ENCODE measurements at regions not wholly inside any gene's neighbourhood (a gene's known extent, or its start where the extent isn't known, plus 50 kb on each side); places are given as distances from the start of the nearest gene placed in this dataset.

DNA sequence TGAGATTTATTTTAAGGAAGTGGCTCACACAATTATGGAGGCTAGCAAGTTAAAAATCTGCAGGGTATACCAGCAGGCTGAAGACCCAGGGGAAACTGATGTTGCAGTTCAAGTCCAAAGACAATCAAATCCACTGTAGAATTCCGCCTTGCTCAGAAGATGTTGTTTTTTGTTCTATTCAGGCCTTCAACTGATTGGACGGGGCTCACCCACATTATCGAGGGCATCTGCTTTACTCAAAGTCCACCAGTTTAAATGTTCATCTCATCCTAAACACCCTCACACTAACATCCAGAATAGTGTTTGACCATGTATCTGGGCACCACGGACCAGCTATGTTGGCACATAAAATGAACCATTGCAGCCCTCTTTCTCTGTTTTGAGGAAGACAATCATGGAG is 211.2 kb upstream of the GPR26 start:
- DNase-seq (ENCODE audit: low spot score): no peak

DNA sequence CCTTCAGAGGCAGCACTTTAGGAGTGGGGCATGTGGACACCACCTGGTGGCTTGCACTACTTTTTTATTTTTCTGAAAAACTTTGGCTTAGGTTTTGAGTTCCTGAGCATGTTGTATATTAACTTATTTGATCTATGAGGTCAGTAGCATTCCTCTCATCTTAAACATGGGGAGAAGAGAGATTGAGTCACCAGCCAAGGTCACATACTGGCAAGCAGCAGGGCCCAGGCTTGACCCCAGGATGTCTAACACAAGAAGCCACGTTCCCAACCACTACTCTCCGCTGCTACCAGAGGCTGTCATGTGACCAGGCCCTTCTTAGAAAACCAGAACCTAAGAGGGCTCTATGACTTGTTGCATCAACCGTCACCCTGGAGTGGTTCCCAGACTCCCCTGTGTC is 210.3 kb upstream of the GPR26 start:
- DNase-seq (ENCODE audit: low spot score): no peak

DNA sequence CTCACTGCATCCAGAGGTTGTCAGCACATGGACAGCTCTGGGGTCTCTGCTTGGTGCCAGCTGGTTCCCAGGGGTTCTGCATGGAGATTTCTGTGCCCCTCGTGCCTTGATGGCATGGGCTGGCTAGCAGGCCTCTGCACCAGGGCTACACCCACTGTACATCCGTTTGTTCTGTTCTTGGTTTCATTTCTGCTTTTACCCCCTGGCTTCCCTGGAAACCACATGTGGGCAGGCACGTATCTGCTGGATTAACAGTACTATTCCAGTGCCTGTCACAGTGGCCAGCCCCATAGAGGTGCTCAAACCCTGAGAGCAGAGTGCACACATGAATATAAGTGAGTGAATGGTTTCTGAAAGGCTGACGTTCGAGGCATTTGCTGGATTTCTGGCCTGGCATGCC is 207.2 kb upstream of the GPR26 start:
- no peak for DNase-seq (ENCODE audit: low spot score)

DNA sequence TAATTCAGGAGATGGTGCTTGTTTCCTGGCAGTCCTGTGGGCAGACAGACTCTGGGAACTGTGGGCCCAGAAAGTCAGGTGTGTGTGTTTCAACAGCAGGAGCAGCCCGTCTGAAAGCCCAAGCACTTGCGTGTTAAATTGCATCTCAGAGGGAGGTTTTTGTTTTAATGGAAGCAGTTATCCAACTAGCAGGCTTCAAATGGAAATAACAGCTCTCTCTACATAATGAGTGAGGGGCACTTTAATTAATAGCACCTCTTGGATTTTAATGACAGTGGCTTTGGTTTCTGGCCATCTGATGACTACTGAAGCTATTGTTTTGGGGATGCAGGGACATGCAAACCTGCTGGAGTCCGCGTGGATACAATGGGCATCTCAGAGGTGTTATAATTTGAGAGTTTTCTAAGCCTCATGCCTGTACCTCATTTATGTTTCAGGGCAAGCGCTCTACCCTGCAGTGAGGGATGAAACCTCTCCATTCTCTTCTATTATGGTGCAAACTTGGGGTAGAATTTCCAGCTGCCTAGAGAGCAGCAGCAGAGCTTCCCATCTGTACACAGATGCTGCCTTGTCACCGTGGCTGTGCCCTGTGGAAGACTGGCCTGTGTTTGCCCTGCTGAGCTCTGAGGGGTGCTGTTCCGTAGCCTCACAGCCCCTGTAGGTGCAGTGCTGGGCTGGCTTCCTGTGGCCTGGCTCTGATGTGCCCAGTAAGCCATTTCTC is 206.6 kb upstream of the GPR26 start:
- no peak for DNase-seq (ENCODE audit: low spot score)

DNA sequence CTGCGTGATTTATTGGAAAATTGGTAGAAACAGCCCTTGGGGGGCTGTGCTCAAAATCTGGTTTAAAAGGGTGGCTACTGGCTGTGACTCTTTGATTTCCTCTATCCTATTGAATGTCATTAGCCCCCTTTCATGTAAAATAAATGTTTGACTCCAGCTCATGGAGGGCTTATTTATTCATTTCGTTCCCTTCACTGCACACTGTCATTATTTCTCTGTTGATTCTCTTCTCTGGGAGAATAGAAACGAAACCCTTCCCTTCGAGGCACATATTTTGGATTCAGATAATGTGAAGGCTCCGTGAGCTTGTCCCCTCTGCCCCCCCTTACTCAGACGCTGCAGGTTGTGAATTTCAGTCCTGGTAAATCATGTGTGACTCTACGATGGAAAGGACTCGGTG is 203.9 kb upstream of the GPR26 start:
- no peak for DNase-seq (ENCODE audit: low spot score)

DNA sequence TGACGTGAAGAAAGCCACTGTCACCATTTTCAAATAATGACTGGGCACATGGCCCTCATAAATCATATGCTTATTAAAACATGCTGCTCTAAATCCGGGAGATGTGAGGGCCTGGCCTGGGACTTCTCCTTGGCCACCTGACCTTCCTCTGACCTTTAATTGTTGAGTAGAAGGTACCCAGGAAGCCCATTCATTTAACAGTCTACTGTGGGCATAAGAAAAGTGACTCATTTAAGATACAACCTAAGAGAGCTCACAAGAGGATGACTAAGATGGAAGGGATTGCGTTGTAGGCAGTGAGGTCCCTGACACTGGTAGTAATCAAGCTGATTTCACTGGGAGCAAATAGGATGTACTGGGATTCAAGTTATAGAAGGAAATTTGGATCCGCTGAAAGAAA is 203.4 kb upstream of the GPR26 start:
- DNase-seq (ENCODE audit: low spot score): no peak

DNA sequence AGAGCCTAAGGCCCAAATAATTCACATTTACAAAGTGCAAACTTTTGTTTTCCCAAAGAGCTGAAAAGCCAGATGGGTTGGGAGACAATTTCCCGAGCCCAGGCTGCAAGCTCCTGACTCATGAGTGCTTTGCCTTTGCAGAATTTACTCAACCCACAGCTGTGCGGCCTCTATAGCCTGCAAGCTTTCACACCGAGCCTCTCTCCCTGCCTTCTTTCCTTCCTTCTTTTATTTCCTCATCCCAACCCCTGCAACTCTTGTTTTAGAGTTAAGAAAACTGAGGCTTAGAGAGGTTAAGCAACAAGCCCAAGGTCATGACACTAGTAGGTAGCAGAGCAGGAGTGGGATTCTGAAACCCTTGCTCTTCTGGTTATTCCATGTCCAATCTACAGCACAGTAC is 203.0 kb upstream of the GPR26 start:
- DNase-seq (ENCODE audit: low spot score): no peak

DNA sequence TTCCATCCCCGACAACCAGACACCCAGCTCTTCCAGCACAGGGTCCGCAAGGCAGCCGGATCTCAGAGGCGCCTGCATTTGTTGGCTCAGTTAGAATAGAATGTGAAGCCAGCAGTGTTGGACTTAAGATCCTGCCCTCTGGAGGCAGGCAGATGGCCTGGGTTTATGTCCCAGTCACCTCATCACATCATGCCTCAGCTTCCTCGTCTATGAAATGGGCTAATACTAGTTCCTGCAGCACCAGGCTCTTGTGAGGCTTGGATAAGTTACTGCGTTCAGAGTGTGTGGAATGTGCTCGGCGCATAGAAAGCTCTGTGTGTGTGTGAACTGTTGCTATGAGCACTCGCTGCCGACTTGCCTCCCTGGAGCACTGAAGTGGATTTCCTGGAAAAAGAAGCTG is 202.5 kb upstream of the GPR26 start:
- DNase-seq (ENCODE audit: low spot score): no peak

DNA sequence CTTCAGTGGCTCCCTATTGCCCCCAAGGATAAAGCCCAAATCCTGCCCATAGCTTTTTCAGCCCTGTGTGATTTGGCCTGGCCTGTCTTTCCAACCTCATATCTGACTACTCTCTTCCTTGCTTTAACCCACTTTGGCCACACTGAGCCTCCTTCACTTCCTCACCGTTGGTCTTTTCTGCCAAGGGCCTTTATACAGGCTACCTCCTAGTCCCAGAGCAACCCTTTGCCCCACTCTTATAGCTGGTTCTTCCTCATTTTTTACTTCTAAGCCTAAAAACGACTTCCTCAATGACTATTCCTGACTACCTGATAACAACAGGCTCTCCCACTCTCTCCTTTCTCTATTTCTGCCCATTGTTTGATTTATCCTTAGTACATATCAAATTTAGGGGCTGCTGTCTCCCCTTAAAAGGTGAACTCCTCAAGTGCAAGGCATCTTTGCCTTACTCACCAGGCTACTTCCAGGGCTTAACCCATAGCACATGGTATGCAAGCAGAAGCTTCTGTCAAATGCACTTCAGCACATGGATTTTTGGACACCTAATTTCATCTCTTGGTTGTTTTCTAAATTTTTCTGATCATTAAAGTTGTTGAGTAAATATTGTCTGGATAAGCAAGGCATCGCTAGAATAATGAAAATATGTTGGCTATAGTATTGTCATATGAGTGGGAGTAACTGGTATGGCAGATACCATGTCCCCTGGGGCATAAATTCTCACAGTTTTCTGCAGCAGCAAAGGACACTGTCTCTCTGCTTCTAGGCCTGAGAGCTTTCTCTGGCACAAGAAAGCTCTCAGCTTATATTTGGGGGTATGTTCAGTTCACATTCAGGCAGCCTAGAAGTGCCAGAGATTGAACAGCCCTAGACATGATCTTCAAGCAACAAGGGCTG is 201.5 kb upstream of the GPR26 start:
- DNase-seq (ENCODE audit: low spot score): no peak

DNA sequence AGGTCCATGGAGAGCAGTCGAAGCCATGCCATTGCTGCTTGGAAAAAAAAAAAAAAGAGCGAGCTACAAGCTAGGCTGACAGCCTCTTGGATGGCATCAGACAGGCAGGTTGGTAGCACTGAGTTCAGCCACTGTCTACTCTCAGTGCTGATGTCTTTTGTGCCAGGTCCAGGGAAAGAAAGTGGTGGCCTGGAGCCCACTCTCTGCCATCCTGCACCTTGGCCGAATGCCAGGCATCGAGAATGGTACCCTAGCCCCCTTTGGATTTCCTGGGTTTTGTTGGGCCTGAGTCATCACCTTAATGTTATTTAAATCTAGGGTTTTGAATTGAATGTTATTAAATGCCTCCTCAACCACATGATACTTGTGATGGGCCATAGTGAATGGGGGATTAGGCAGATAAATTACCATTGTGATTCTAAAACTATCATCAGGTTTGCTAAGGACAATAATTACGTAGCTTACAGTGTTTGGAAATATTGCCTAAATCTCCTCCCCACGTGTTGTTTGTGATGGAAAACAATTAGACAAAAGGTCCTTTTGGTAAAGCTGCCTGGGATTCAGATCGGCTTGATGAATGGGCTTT is 195.7 kb upstream of the GPR26 start:
- no peak for DNase-seq (ENCODE audit: low spot score)

DNA sequence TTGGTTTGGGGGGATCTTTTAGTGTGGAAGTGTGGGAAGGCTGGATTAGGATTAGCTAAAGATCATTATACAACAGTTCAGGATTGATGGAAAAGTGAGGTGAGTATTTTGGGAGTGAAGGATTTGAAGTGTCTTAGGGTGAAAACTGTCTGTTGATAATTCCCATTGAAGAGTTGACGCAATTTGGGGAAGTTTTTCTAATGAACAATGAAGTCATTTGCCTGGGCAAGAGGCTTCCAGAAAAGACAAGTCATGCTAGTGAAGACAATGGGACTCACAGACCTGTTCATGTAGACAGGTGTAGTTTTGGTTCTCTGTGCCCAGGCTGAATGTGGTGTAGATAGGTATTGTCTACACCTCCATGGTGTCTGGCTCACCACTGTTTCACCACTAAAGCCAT is 194.3 kb upstream of the GPR26 start:
- no peak for DNase-seq (ENCODE audit: low spot score)

DNA sequence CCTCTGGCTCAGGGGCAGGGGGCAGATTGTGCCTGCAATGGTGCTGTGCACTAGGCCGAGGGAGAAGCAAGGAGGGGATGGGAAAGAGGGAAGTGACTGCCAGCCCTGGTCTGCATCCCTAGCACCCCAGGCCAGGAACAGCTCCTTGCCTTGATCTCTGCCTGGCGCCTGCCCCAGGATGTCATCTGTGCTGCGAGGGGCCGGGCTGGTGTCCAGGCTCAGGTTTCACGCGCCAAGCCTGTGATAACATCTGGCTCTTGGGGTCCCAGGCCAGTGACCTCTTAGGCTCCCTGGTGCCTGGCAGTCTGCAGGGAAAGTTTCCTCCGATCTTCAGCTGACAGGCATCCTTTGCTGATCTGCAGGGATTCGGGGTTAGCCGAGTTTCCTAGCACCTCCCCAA is 193.5 kb upstream of the GPR26 start:
- DNase-seq (ENCODE audit: low spot score): no peak

DNA sequence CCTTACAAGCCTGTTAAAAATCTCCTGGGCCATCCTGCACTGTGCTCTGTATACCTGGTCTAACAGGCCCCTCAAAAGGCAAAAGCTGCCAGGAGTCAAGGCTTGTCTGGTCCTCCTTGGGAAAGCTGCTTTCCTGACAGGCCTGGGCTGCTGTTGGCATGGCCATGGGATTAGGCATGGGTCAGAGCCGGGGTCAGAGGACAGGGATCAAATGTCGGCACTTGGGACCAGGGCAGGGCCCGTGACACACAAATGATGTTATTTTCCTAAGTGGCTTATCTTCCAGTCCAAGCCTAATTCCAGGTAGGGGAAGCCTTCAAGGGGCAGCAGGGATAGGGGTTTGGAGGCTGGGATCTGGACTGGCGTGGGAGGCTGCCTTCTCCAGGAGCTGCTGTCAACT is 191.5 kb upstream of the GPR26 start:
- DNase-seq (ENCODE audit: low spot score): no peak

DNA sequence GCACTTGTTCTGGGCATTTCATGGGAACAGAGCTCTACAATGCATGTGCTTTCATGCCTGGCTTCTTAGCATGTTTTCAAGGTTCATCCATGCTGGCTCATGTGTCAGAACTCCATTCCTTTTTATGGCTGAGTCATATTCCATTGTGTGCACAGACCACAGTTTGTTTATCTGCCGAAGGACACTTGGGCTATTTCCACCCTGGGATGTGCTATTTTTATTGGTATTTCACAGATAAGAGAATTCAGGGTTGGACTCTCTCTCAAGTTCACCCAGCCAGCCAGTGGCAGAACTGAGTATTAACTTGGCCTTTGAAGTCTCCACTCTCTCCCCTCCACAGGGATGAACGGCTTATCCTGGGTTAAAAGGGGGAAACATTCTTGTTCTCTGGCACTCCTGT is 190.7 kb upstream of the GPR26 start:
- DNase-seq (ENCODE audit: low spot score): no peak

DNA sequence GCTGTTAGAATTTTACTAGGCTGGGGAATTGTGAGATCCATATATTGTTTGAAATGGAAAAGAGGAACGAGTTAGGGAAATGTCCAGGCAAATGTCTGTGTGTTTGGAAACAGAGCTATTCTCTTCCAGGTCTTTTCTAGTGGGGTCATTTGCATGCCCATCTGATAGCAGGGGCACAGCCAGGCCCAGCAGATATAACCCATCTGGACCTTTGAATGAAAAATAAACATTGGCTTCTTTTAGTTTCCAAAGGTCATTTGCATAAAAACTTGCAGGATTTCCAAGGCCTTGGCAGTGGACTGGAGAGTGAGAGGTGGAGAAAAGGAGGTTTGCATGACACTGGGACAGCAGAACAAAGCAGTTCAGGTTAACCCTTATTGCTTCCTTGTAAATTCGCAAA is 188.0 kb upstream of the GPR26 start:
- no peak for DNase-seq (ENCODE audit: low spot score)

DNA sequence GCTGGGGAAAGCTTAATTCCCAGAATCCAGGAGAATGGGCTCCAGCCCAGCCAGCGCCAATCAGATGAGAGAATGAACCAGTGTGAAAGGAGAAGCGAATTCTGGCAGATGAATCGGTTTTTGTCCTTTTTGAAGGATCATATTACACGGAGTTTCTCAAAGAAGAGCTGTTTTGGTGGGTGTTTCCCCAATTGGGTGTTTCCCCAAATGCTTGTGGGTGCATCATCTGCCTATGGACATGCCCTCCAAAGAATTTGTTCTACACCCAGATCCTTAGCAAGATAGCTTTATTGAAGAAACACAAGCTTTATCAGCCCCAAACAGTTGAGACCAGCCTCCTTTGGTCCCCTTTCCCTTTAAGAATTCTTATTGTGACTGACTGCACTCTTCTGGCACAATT is 186.5 kb upstream of the GPR26 start:
- DNase-seq (ENCODE audit: low spot score): no peak

DNA sequence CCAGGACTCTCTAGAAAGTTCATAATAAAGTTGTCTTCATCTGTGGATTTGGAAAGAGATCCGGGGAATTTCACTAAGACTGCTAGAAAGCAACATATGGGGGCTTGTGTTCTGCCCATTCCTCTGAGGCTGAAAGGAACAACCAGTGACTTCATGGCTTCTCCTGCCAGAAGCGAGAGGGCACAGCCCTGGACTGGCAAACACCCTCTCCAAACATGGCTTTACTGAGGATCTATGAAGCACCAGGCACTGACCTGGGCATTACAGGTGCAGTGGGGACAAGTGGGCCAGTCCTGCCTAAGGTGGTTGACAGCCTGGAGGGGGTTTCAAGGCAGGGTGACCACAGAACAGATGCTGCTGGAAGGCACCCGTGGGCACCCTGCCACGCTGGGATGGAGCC is 185.8 kb upstream of the GPR26 start:
- DNase-seq (ENCODE audit: low spot score): no peak

DNA sequence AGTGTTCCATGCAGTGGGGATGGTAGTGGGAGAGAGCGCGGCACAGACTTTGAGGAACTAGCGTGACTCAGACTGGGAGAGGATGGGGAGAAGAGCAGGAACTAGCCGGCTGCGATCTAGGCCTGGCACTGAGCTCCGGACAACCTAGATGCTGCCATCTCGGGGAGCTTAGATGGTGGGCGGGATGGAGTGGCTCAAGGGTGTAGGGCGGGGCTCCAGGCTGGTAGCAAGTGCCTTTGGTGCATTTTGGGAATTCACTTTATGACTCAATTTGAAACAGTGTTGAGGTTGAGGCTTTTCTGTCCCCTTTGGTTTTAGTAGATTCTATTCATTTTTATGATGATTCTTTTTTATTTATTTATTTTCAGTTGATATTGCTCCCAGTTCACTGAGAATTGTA is 185.3 kb upstream of the GPR26 start:
- DNase-seq (ENCODE audit: low spot score): no peak

DNA sequence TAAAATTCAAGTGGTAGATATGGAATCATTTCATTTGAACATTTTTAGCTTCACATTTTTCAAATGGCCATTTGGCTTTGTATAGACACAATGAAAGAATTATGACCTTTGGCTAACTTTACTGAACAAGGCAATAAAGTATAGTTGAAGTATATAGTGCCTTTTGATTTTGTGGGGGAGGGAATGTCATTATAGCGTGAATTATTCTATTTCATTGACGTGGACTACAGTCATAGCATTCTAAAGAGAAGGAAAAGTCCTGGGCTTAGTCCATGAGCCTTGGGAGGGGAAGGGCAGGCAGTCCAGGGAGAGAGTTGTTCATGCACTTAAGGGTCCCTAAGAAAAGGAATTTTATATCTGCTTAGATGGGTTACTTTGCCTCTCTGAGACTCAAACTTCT is 181.4 kb upstream of the GPR26 start:
- no peak for DNase-seq (ENCODE audit: low spot score)

DNA sequence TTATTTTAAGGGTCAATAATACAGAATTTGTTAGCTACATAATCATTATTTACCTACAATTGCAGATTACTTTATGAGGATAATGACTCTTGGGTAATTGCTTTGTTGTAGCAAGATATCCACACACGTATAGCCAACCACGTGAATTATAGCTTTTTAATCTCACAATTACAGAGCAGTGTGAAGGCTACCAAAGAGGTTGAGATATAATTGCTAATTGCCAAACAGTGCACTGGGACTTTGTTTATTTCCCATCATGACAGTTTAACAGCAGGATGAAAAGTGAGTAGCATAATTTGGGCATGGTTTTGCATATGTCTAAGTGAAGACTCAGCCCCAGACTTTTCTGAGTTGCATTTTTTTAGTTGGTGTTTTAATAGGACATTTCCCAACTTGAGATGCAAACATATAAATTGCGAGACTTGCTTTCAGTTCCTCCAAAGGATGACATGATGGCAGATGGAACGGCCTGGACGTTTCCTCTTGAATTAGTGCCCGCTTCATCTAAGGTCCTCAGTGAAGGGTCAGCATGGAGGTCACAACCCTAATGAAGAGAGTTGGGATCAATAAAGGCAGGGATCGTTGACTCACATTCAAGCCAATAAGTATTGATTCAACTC is 180.7 kb upstream of the GPR26 start:
- no peak for DNase-seq (ENCODE audit: low spot score)

DNA sequence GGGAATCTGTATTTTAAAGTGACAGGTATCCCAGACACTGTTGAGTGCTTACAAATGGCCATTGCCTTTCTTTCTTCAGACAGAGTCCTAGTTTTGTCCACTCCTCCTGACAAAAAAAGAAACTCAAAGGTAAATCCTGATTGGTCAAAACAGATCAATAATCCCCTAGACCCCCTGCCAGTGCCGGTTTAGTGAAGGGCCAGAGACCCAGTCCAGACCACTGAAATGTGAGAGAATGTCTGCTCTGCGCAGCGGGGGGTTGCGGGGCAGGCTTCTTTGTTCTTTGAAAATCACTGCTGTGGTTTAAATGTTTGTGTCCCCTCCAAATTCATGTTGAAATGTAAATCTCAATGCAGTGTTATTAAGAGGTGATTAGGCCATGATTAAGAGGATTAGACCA is 177.7 kb upstream of the GPR26 start:
- no peak for DNase-seq (ENCODE audit: low spot score)

DNA sequence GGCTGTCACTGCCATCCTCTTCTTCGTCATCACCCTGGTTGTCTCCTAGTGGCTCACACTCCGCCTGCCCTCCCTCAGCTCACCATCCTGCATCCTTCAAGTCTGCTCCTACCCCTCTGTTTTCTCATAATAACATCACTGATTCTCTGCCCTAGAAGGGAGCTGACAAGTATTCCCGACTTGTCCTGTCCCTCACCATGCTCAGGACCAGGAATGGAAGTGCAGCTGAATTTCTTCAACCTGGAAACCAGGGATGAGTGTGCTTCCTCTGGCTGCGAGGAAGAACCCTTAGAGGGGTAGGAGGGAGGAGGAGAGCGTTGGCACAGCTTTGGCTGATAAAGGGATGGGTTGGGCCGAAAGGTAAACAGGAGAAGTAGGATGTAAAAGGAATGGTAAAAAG is 174.8 kb upstream of the GPR26 start:
- no peak for DNase-seq (ENCODE audit: low spot score)

DNA sequence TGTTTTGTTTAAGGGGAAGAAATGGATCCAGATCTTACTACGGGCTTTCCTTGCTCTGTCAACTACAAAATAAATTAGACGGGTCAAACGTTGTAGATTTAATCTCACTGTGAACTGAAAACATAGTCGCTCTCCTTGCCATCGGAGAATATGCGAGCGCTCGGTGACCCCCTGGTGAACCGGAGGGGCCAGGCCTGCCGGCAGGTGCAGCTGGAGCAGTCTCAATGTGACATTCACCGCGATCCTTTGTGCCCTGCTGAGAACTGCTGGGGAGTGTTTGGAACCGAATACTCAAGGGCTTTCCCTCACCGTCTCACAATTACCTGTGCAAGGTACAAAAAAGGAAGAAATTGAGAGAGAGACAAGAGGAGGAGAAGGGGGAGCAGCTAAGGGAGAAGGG is 174.1 kb upstream of the GPR26 start:
- DNase-seq (ENCODE audit: low spot score): no peak
